GM21381 (cell line): ENCODE measurements at regions not wholly inside any gene's neighbourhood (a gene's known extent, or its start where the extent isn't known, plus 50 kb on each side); places are given as distances from the start of the nearest gene placed in this dataset.

Experiments
- ATAC-seq: cut with Tn5 transposase; IDR thresholded peaks from one replicate; pipeline ENCODE4 v1.9.1; 2021; ENCODE audit warnings: mild to moderate bottlenecking, moderate library complexity; ENCODE audit not compliant: unreplicated experiment

DNA sequence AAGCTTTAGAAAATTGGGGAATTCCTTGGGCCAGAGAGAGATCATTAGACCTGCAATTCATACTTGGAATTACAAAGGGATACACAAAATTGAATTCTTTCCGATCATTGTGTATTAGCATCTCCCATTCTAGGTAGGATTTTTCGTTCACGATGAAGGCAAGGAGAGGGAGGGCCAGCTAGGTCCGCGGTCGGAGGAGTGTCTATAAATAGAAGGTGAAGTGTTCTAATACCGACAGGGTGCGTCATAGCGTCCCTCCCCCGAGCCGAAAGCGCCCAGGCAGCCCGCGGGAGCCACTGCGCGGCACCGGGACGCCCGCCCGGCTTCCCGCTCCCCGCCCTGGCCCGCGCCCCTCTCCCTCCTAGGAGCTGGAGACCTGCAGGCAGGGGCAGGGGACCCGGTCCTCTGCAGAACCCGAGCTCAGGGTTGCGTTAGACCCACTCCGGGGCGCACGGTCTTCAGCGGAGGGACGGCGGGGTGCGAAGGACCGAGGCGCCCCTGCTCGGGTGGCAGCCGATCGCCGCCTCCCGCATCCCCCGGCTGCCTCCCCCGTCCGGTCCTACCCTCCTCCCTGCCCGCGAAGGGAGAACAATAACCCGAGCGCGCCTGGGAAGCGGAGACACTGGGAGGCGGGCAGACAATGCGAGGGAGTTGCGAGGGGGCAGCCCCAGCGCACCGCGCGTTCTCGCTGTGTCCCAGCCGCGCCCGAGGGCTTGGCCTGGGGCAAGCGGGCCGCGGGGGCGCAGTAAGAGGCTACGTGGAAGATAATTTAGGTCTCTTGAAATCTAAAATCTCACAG is 114.2 kb upstream of the SERTAD2 start:
- ATAC-seq, result peak; percentile 82

- ATAC-seq, result no peak
These were observed 114.8 kb upstream of the SERTAD2 start for GRCh38 chr2:64768491-64769005.

GRCh38 chr2:64769392-64770044 is 115.8 kb upstream of the SERTAD2 start:
- ATAC-seq, result no peak

DNA sequence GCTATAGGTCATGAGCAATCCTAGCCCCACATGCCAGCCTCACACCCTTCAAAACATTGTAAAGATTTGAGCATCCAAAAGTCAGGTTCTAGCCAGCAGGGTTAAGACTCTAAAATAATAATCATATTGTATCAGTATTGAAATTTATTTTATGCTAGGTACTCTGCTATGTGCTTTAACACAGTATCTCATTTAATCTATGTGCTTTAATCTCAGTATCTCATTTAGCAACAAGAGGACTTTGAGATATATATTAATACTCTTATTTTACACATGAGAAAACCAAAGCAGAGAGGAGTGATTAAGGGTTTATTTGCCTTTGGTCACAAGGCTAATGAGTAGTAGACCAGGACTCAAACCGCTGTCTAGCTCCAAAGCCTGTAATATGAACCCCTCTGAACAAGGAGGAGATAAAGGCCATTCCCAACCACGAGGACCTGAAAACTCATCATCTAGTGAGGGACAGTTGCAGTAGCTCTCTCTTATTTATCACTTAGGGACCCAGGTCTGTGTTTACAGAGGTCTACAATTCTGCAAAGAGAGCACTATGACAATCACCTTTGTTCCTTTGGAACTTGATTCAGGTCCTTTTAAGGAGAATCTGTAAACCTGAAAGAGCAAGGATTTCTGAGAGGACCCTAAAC is 116.5 kb upstream of the SERTAD2 start:
- ATAC-seq, result no peak

GRCh38 chr2:64770781-64771334 is 117.1 kb upstream of the SERTAD2 start:
- ATAC-seq, result no peak

DNA sequence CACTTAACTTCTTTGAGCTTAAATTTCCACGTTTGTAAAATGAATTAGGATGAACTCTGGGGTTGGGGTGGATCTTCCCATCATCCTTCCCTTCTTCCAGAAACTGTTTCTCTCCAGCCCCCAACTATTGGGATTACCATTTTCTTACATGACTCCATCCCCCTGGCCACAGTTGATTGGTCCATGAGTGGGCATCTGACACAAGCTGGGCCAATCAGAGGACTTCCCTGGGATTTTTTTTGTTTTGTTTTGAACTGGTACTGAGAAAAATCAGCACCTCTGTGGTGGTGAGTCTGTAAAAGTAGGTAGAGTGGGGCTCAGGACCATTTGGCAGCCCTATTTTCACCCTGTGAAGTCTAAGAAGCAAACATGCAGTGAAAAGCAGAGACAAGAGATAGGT is 118.0 kb upstream of the SERTAD2 start:
- ATAC-seq, result no peak

GRCh38 chr2:64773461-64774118 is 119.9 kb upstream of the SERTAD2 start:
- no peak for ATAC-seq

- ATAC-seq, result no peak
These were observed 124.1 kb upstream of the SERTAD2 start for GRCh38 chr2:64777841-64778240.

GRCh38 chr2:64779117-64779690 is 125.5 kb upstream of the SERTAD2 start:
- ATAC-seq, result no peak

DNA sequence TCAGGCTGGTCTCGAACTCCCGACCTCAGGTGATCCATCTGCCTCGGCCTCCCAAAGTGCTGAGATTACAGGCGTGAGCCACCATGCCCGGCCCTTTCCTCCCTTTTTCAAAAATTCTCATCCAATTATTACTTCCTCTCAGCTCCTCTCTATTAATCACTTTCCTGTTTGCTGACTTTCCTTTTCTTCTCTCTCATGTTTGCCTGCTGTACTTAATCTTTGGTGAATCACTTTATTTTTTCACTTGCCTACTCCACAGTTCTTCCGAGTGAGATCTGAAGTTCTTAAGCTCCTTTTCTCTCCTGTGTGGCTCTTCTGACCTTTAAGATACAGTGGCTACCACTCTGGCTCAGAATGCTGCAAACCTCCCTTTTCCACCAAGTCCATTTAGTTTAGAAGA is 126.3 kb upstream of the SERTAD2 start:
- ATAC-seq, result no peak

- ATAC-seq, result no peak
These were observed 128.1 kb upstream of the SERTAD2 start for GRCh38 chr2:64781711-64782390.

DNA sequence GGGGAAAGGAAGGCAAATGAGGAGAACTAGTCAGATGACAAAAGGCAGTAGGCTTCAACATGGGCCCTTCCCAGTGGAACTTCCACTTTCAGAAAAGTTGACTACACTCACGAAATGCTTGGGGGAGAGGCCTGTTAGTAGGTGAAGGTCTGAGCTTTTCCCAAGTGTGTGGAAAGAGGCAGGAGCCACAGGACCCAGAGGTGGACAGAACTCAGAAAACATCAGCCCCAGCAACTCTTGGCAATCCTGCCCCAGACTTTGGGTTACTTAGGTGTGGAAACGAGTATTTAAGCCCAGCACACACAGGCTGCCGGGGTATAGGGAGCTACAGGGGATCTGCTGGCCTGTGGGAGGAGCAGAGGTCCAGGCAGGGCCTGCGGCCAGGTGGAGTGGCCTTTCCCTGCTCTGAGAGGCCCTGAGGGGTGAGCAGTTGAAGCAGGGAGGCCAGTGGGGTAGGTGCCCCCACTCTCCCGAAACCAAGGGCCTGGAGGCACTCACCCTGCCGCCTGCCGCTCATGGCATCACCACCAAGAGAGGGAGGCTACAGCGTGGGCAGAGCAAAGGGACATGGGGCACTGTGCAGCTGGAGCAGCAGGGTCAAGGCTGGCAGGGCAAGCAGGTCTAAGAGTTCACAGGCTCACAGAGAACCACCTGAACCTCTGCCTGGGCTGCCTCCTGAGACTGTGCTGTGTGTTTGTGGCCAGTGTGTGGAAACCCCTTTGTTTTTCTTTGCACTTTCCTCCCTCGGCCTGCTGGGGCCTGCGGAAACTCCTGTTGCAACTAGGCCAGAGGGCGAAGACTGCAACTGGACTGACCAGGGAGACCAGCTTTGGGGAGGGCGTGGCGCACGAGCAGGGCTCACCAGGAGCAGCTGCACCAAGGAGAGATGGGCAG is 130.7 kb upstream of the SERTAD2 start:
- ATAC-seq, result no peak

DNA sequence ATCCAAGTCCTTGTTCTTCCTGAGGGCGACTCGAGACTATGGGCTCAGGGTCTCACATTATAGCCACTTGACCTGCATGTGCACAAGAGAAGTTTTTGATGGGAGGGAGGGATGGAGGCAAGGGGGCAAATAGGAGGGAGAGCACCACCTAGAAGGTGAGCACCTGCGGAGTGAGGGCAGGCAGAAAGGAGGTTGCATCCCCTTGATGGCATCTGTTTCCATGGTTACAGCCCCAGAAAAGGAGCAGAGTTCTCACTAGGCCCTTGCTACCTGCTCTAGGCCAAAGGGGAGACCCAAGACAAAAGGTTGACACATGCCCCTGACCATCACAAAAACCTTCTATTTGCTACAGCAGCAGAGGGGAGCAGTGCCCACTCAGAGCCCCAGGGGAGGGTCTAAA is 131.5 kb upstream of the SERTAD2 start:
- ATAC-seq, result no peak

GRCh38 chr2:64786343-64787018 is 132.8 kb upstream of the SERTAD2 start:
- no peak for ATAC-seq

GRCh38 chr2:64787019-64787365 is 133.3 kb upstream of the SERTAD2 start:
- ATAC-seq, result no peak

DNA sequence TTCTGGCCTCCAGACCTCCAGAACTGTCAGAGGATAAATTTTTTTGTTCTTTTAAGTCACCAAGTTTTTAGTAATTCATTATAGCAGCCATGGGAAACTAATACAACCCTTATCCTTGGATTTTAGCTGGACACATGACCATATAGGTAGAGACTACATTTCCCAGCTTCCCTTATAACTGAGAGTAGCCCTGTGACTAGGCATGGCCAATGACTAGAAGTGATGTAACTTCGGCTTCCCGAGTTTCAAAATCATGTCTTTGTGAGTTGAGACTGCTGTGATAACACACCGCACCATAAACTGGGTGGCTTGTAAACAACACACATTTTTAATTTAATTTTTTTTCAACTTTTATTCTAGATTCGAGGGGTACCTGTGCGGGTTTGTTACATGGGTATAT is 134.0 kb upstream of the SERTAD2 start:
- ATAC-seq, result no peak

DNA sequence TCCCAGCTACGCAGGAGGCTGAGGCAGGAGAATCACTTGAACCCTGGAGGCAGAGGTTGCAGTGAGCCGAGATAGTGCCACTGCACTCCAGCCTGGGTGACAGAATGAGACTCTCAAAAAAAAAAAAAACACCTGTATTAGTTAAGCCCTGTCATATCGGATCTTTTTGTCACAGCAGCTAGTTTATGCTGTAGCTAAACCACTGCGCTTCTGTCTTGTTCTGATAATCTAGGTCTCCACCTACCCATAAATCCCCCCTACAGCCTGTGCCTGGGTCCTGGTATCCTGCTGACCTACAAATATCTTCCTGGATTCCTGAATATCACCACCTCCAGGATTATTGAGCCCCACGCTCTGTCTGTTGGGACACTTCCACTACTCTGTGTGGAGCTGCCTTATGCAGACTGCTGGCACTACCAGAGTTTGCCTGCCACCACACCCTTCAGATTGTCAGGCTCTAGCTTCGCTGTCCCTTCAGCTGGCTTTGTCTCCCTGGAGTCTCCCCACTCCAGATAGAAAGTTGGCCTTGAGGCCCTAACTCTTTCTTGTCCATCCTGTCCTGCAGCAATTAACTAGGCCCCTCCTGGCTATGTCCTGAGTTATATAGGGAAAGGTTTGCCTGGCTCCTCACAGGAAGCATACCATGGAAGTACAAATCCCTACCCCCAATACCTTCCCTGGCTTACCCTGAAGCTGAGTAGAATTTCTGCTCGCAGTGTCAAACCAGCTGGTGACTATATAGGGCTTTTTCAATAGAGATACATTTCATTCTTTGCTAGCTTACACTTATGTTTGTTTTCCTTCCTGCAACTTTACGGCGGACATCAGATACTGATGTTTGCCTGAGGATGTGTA is 136.0 kb upstream of the SERTAD2 start:
- ATAC-seq, result no peak

GRCh38 chr2:64792300-64792699 is 138.6 kb upstream of the SERTAD2 start:
- ATAC-seq, result no peak
